Left ventricle myocardium inferior (tissue), 1 donor: ENCODE measurements at regions not wholly inside any gene's neighbourhood (a gene's known extent, or its start where the extent isn't known, plus 50 kb on each side); places are given as distances from the start of the nearest gene placed in this dataset.

Experiments used
- DNase-seq: peaks from one replicate; pipeline ENCODE4 v3.0.0-alpha.2; 2020
- H3K27ac ChIP-seq: fragments of 200-600 bp; replicated peaks from 2 replicates; pipeline ENCODE4 v1.8.0; 2021
- H3K27me3 ChIP-seq: fragments of 200-600 bp; 2 replicates; pipeline ENCODE4 v1.8.0; 2021; ENCODE audit warnings: low read depth
- H3K36me3 ChIP-seq: fragments of 200-600 bp; 2 replicates; pipeline ENCODE4 v1.8.0; 2021
- H3K4me1 ChIP-seq: fragments of 200-600 bp; 2 replicates; pipeline ENCODE4 v1.8.0; 2021
- H3K4me3 ChIP-seq: fragments of 200-600 bp; 2 replicates; pipeline ENCODE4 v1.8.0; 2021; ENCODE audit warnings: mild to moderate bottlenecking, moderate library complexity
- H3K9me3 ChIP-seq: fragments of 200-600 bp; replicated peaks from 2 replicates; pipeline ENCODE4 v1.8.0; 2021
- intact Hi-C: fragments of 100-400 bp; cut with micrococcal nuclease; formaldehyde crosslinking; loops from one replicate; pipeline ENCODE4 v1.11.0; 2022
- TF ChIP-seq, protein P1 (sequence below): fragments of 200-600 bp; IDR thresholded peaks from 2 replicates; pipeline ENCODE4 v1.8.0; 2021; ENCODE audit warnings: antibody characterized with exemption, mild to moderate bottlenecking, borderline replicate concordance
- donor health status: DM: no; HTN: yes; CAD: no; lungs with severe emphysema.

DNA sequence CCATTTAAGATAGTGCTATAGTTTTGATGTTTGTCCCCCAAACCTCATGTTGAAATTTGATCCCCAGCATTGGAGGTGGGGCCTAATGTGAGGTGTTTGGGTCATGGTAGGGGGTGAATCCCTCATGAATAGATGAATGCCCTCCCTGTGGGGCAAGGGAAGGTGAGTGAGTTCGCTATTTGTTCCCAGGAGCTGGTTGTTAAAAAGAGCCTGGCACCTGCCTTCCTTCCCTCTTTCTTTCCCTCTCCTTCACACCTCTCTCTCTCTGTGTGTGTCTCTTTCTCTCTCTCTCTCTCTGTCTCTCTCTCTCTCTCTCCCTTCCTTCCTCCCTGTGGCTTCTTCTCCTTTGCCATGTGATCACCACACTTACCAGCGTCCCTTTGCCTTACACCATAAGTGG, 160.7 kb downstream of the AASDH start:
- DNase-seq, result no peak
- H3K27ac ChIP-seq, result no peak overlapping the region
- intact Hi-C loops, result no loop called here
- H3K4me3 ChIP-seq, result no peak overlapping the region
- TF ChIP-seq, protein P1, sequence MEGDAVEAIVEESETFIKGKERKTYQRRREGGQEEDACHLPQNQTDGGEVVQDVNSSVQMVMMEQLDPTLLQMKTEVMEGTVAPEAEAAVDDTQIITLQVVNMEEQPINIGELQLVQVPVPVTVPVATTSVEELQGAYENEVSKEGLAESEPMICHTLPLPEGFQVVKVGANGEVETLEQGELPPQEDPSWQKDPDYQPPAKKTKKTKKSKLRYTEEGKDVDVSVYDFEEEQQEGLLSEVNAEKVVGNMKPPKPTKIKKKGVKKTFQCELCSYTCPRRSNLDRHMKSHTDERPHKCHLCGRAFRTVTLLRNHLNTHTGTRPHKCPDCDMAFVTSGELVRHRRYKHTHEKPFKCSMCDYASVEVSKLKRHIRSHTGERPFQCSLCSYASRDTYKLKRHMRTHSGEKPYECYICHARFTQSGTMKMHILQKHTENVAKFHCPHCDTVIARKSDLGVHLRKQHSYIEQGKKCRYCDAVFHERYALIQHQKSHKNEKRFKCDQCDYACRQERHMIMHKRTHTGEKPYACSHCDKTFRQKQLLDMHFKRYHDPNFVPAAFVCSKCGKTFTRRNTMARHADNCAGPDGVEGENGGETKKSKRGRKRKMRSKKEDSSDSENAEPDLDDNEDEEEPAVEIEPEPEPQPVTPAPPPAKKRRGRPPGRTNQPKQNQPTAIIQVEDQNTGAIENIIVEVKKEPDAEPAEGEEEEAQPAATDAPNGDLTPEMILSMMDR, result no peak
- no peaks in the 10 kb centered on the region for H3K27me3 ChIP-seq
- no peaks in the 10 kb centered on the region for H3K4me1 ChIP-seq
- no peaks in the 10 kb centered on the region for H3K36me3 ChIP-seq
- H3K9me3 ChIP-seq, result peaks cover 4% of the 10 kb centered on the region

DNA sequence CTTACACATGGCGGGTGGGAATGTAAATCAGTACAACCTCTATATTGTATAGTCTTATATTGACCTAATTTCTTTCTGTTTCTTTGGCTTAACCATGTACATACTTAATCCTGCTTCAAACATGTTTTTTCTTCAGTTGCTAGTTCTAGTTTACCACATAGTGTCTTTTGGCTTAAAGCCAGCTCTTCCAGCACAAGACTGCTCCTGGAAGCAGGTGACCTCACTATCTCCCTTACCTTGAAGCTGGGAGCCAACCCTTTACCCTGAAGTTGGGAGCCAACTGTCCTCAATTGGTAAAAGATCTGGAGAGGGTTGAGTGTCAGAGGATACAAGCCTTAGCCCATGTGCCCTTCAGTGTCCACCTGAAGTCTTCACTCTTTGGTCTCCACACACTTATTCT, 162.7 kb downstream of the AASDH start:
- Histone ChIP-seq H3K4me1 (no peaks in the 10 kb centered on the region), H3K27ac (no peak overlapping the region), H3K27me3 (no peaks in the 10 kb centered on the region), H3K36me3 (no peaks in the 10 kb centered on the region), H3K4me3 (no peak overlapping the region), H3K9me3 (no peaks in the 10 kb centered on the region)
- TF ChIP-seq, protein P1, result no peak
- intact Hi-C loops, result no loop called here
- no peak for DNase-seq

DNA sequence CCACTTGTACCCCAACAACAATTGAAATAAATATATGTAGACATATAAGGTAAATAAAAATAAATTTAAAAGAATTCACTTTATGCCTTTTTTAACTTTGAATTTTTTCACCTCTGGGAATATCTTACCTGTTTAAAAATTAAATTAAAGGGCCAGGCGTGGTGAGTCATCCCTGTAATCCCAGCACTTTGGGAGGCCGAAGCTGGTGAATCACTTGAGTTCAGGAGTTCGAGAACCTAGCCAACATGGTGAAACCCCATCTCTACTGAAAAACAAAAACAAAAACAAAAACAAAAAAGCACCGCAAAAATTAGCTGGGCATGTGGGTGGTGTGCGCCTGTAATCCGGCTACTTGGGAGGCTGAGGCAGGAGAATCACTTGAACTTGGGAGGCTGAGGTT, 164.8 kb downstream of the AASDH start:
- no peaks in the 10 kb centered on the region for H3K4me1 ChIP-seq
- intact Hi-C loops, result no loop called here

DNA sequence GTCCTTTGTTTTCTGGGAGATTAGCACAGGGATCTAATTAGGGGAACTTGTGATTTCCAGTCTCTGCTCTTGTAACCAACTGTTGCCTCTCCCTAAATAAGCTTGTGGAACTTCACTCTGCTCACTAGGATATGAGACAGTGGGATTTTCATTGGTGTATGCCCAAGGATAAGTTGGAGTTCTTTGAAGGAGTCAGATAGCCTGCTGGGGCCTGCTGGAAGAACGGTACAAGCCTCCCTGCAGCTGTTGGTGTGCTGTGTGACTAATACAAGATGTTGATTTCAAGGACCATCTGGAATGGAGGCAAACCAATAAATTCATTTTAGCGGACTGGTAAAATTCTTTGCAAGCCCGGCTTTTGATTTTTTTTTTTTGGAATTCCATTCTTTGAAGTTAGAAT, 167.0 kb downstream of the AASDH start:
- Histone ChIP-seq H3K4me3 (no peak overlapping the region), H3K4me1 (no peaks in the 10 kb centered on the region), H3K27me3 (peaks cover 6% of the 10 kb centered on the region), H3K27ac (no peak overlapping the region), H3K36me3 (no peaks in the 10 kb centered on the region), H3K9me3 (no peaks in the 10 kb centered on the region)
- intact Hi-C loops, result no loop called here
- TF ChIP-seq, protein P1, result no peak
- no peak for DNase-seq

More for the DNA sequence above, 164.8 kb downstream of the AASDH start:
- no peaks in the 10 kb centered on the region for H3K9me3 ChIP-seq
- no peaks in the 10 kb centered on the region for H3K36me3 ChIP-seq
- DNase-seq, result no peak
- TF ChIP-seq, protein P1, result no peak
- peaks cover 6% of the 10 kb centered on the region for H3K27me3 ChIP-seq
- no peak overlapping the region for H3K27ac ChIP-seq
- H3K4me3 ChIP-seq, result no peak overlapping the region

DNA sequence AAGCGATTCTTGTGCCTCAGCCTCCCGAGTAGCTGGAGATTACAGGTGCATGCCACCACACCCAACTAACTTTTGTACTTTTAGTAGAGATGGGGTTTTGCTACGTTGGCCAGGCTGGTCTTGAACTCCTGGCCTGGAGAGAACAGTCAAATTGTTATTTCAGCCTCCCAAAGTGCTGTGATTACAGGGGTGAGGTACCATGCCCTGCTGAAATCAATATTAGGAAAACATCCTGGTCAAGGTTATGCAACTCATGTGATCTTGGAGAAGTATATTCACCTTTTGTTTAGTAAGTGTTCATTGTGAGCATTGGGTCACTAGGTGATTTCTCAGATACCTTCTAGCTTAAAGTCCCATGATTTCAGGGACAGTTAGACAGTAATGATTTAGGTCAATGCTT, 167.8 kb downstream of the AASDH start:
- no peaks in the 10 kb centered on the region for H3K9me3 ChIP-seq
- no peak overlapping the region for H3K4me3 ChIP-seq
- no peaks in the 10 kb centered on the region for H3K4me1 ChIP-seq
- no peaks in the 10 kb centered on the region for H3K36me3 ChIP-seq
- H3K27ac ChIP-seq, result no peak overlapping the region
- DNase-seq, result no peak
- peaks cover 6% of the 10 kb centered on the region for H3K27me3 ChIP-seq
- intact Hi-C loops, result no loop called here
- TF ChIP-seq, protein P1, result no peak

DNA sequence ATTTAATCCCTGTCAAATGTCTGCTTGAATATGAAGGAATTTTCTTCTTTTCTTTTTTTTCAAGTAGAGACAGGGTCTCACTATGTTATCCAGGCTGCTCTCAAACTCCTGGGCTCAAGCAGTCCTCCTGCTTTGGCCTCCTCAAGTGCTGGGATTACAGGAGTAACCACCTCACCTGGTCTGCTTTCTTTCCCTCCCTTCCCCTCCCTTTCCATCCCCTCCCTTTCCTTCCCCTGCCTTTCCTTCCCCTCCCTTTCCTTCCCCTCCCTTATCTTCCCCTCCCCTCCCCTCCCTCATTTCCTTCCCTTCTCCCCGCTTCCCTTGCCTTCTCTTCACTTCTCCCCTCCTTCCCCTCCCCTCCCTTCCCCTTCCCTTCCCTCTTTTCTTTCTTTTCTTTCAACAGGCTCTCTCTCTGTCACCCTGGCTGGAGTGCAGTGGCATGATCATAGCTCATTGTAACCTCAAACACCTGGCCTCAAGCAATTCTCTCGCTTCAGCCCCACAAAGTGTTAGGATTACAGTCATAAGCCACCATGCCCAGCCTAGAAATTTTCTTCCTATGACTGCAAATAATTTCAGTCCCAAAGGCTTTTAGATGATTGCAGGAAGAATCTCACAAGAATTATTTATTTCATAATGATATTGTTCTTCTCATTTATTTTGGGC, 168.9 kb downstream of the AASDH start:
- H3K36me3 ChIP-seq, result no peaks in the 10 kb centered on the region
- TF ChIP-seq, protein P1, result no peak
- no peak for DNase-seq

More for the DNA sequence above, 168.9 kb downstream of the AASDH start:
- H3K27me3 ChIP-seq, result peaks cover 6% of the 10 kb centered on the region
- H3K9me3 ChIP-seq, result no peaks in the 10 kb centered on the region
- H3K4me3 ChIP-seq, result no peak overlapping the region
- H3K4me1 ChIP-seq, result no peaks in the 10 kb centered on the region
- intact Hi-C loops, result no loop called here
- H3K27ac ChIP-seq, result no peak overlapping the region
